Ishikawa (cell line): ENCODE measurements at regions not wholly inside any gene's neighbourhood (a gene's known extent, or its start where the extent isn't known, plus 50 kb on each side); places are given as distances from the start of the nearest gene placed in this dataset.

Experiments used
- CEBPB ChIP-seq: IDR thresholded peaks from 2 replicates; pipeline ENCODE4 v1.6.1; 2012
- CREB1 ChIP-seq: IDR thresholded peaks from 2 replicates; pipeline ENCODE4 v1.6.1; 2012; ENCODE audit warnings: low read depth
- EGR1 ChIP-seq: IDR thresholded peaks from 2 replicates; pipeline ENCODE4 v1.6.1; 2012
- EP300 ChIP-seq: IDR thresholded peaks from 2 replicates; pipeline ENCODE4 v1.6.1; 2012; ENCODE audit warnings: borderline replicate concordance
- FOXM1 ChIP-seq: IDR thresholded peaks from 2 replicates; pipeline ENCODE4 v1.6.1; 2012; ENCODE audit warnings: low read depth, borderline replicate concordance
- MAX ChIP-seq: IDR thresholded peaks from 2 replicates; pipeline ENCODE4 v1.6.1; 2012
- NFIC ChIP-seq: IDR thresholded peaks from 2 replicates; pipeline ENCODE4 v1.6.1; 2012
- RAD21 ChIP-seq: IDR thresholded peaks from 2 replicates; pipeline ENCODE4 v1.6.1; 2012; ENCODE audit warnings: low read depth
- TAF1 ChIP-seq: IDR thresholded peaks from 2 replicates; pipeline ENCODE4 v1.6.1; 2012; ENCODE audit warnings: low read depth, mild to moderate bottlenecking
- TCF12 ChIP-seq: IDR thresholded peaks from 2 replicates; pipeline ENCODE4 v1.6.1; 2012; ENCODE audit warnings: low read depth
- TEAD4 ChIP-seq: IDR thresholded peaks from 2 replicates; pipeline ENCODE4 v1.6.1; 2012
- USF1 ChIP-seq: IDR thresholded peaks from 2 replicates; pipeline ENCODE4 v1.6.1; 2012
- YY1 ChIP-seq: IDR thresholded peaks from 2 replicates; pipeline ENCODE4 v1.6.1; 2012; ENCODE audit warnings: low read depth
- ZBTB7A ChIP-seq: IDR thresholded peaks from 2 replicates; pipeline ENCODE4 v1.6.1; 2012; ENCODE audit warnings: low read depth
- TF ChIP-seq, protein P1 (sequence below): IDR thresholded peaks from 2 replicates; pipeline ENCODE4 v1.6.1; 2012; ENCODE audit warnings: low read depth, mild to moderate bottlenecking

- TF ChIP-seq TAF1 (no peak), YY1 (no peak), USF1 (no peak), TEAD4 (no peak), EGR1 (no peak), EP300 (no peak), RAD21 (no peak), NFIC (no peak), CREB1 (no peak), ZBTB7A (no peak), TCF12 (no peak), MAX (no peak), CEBPB (no peak), FOXM1 (no peak)
- TF ChIP-seq, protein P1, sequence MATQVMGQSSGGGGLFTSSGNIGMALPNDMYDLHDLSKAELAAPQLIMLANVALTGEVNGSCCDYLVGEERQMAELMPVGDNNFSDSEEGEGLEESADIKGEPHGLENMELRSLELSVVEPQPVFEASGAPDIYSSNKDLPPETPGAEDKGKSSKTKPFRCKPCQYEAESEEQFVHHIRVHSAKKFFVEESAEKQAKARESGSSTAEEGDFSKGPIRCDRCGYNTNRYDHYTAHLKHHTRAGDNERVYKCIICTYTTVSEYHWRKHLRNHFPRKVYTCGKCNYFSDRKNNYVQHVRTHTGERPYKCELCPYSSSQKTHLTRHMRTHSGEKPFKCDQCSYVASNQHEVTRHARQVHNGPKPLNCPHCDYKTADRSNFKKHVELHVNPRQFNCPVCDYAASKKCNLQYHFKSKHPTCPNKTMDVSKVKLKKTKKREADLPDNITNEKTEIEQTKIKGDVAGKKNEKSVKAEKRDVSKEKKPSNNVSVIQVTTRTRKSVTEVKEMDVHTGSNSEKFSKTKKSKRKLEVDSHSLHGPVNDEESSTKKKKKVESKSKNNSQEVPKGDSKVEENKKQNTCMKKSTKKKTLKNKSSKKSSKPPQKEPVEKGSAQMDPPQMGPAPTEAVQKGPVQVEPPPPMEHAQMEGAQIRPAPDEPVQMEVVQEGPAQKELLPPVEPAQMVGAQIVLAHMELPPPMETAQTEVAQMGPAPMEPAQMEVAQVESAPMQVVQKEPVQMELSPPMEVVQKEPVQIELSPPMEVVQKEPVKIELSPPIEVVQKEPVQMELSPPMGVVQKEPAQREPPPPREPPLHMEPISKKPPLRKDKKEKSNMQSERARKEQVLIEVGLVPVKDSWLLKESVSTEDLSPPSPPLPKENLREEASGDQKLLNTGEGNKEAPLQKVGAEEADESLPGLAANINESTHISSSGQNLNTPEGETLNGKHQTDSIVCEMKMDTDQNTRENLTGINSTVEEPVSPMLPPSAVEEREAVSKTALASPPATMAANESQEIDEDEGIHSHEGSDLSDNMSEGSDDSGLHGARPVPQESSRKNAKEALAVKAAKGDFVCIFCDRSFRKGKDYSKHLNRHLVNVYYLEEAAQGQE: no peak
These were observed 199.3 kb upstream of the UMPS start for GRCh38 chr3:124530916-124531315.

DNA sequence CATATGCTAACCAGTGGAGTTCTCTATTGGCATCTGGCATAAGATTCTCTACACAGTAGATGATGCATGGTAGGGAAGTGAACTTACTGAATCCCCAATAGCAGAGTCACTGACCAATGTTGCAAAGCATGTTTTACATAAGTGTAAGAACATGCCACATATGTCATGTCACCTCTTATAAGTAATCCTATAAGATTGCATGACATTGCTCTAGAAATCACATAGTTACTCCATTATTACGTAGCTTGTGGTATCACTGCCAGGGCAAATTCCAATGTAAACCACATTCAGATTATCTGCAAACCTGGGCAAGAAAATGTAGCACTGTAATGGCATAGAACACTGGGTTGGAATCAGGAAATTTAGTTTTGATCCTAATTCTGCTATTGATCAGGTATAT is 198.2 kb upstream of the UMPS start:
- TF ChIP-seq RAD21 (no peak), MAX (no peak), TAF1 (no peak), EP300 (no peak), EGR1 (no peak), TCF12 (no peak), FOXM1 (no peak), CREB1 (no peak), YY1 (no peak)

DNA sequence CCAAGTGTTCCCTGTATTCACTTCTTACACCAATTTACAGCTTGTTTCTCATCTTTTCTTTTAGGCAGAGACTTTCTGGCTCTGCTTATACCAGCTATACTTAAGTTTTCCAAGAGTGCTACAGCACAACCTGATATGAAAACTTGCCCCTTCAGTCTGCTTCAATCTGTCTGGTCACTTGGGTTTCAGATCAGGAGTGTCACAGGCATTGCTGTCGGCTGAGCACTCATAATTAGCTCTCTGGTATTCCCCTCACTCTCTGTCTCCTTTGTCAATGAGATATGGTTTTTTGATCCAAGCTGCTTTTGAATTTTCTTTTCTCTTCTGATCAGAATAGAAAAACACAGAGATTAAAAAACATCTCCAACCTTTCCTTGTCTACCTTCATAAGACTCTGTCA is 194.9 kb upstream of the UMPS start:
- TF ChIP-seq ZBTB7A (no peak), CREB1 (no peak), TAF1 (no peak), USF1 (no peak), EP300 (no peak), EGR1 (no peak), RAD21 (no peak), YY1 (no peak), TCF12 (no peak), FOXM1 (no peak), MAX (no peak), CEBPB (no peak), TEAD4 (no peak), NFIC (no peak)
- TF ChIP-seq, protein P1: no peak

DNA sequence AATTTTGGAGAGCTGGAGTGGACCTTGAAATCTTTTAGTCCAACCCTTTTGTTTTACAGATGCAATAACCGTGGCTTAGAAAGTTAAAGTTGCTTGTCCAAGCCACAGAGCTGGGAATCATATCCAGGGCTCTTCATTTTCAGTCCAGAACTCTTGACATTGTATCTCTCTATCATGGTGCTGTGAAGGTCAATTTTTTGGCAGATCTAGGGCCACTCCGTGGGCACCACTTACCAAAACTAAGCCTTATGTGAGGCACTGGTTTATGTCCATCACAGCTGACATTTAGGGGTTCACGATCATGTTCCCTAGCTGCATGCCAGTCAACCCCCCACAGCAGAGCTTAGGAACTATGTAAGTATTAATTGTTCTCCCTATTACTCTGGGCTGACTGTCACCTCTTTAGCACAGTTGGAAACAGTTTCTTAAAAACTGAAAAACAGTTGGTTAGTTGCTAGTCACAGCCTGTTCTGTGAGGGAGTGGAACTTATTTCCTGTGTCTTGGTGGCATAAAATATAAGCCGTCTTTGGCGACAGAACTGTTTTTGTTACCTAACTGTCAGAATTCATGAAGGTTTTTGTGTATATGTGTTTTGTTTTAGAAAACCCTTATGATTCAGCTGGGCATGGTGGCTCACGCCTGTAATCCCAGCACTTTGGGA is 189.6 kb upstream of the UMPS start:
- TF ChIP-seq USF1: no peak
- TF ChIP-seq TEAD4: no peak
- TF ChIP-seq, protein P1: no peak
- TF ChIP-seq RAD21: no peak
- no peak for TF ChIP-seq EGR1
- no peak for TF ChIP-seq FOXM1
- TF ChIP-seq YY1: no peak
- no peak for TF ChIP-seq EP300
- TF ChIP-seq TCF12: no peak
- no peak for TF ChIP-seq CEBPB
- TF ChIP-seq MAX: no peak
- no peak for TF ChIP-seq CREB1
